H9 (cell line): ENCODE measurements at regions not wholly inside any gene's neighbourhood (a gene's known extent, or its start where the extent isn't known, plus 50 kb on each side); places are given as distances from the start of the nearest gene placed in this dataset.

Experiments used
- DNase-seq: peaks from one replicate; pipeline ENCODE4 v3.0.0-alpha.2; 2017
- H2AFZ ChIP-seq: one replicate; pipeline ENCODE4 v1.6.1; 2013; ENCODE audit warnings: mild to moderate bottlenecking, low read length, control low read depth, moderate library complexity
- H2AK5ac ChIP-seq: 2 replicates; pipeline ENCODE4 v1.6.1; 2013; ENCODE audit warnings: low read length, control low read depth, mixed read lengths; ENCODE audit not compliant: insufficient read length
- H2BK120ac ChIP-seq: one replicate; pipeline ENCODE4 v1.6.1; 2013; ENCODE audit warnings: low read depth, mild to moderate bottlenecking, low read length, control low read depth, inconsistent platforms; ENCODE audit not compliant: poor library complexity, severe bottlenecking
- H2BK12ac ChIP-seq: 2 replicates; pipeline ENCODE4 v1.6.1; 2013; ENCODE audit warnings: low read length, control low read depth, mixed read lengths, low read depth; ENCODE audit not compliant: insufficient read length
- H2BK15ac ChIP-seq: 2 replicates; pipeline ENCODE4 v1.6.1; 2013; ENCODE audit warnings: low read depth, low read length, control low read depth
- H2BK20ac ChIP-seq: one replicate; pipeline ENCODE4 v1.6.1; 2013; ENCODE audit warnings: low read depth, mild to moderate bottlenecking, low read length, control low read depth, inconsistent platforms; ENCODE audit not compliant: poor library complexity, severe bottlenecking
- H2BK5ac ChIP-seq: 2 replicates; pipeline ENCODE4 v1.6.1; 2013; ENCODE audit warnings: low read length, control low read depth, mixed read lengths; ENCODE audit not compliant: insufficient read length
- H3K14ac ChIP-seq: 2 replicates; pipeline ENCODE4 v1.6.1; 2013; ENCODE audit warnings: low read length, control low read depth; ENCODE audit not compliant: insufficient read depth
- H3K18ac ChIP-seq: 2 replicates; pipeline ENCODE4 v1.6.1; 2013; ENCODE audit warnings: low read depth, mild to moderate bottlenecking, mixed read lengths, low read length, control low read depth; ENCODE audit not compliant: insufficient read length
- H3K23ac ChIP-seq: 2 replicates; pipeline ENCODE4 v1.6.1; 2013; ENCODE audit warnings: low read length, control low read depth, mixed read lengths, low read depth; ENCODE audit not compliant: insufficient read length
- H3K23me2 ChIP-seq: 2 replicates; pipeline ENCODE4 v1.6.1; 2013; ENCODE audit warnings: low read depth, mild to moderate bottlenecking, mixed read lengths, low read length, control low read depth; ENCODE audit not compliant: insufficient read length, poor library complexity, severe bottlenecking
- H3K27ac ChIP-seq: 2 replicates; pipeline ENCODE4 v1.5.1; 2013; ENCODE audit warnings: low read length, control low read depth, mixed read lengths, low read depth; ENCODE audit not compliant: insufficient read length
- H3K27me3 ChIP-seq: 2 replicates; pipeline ENCODE4 v1.6.1; 2013; ENCODE audit warnings: low read length, control low read depth, inconsistent platforms; ENCODE audit not compliant: insufficient read depth
- H3K4ac ChIP-seq: 2 replicates; pipeline ENCODE4 v1.6.1; 2013; ENCODE audit warnings: low read depth, mild to moderate bottlenecking, control low read depth, inconsistent platforms, low read length, moderate library complexity
- H3K4me1 ChIP-seq: 2 replicates; pipeline ENCODE4 v1.6.1; 2013; ENCODE audit warnings: low read length, control low read depth, inconsistent platforms; ENCODE audit not compliant: insufficient read depth
- H3K4me2 ChIP-seq: 2 replicates; pipeline ENCODE4 v1.6.1; 2013; ENCODE audit warnings: low read length, control low read depth, mixed read lengths; ENCODE audit not compliant: insufficient read length, insufficient read depth
- H3K56ac ChIP-seq: 2 replicates; pipeline ENCODE4 v1.6.1; 2013; ENCODE audit warnings: low read depth, mild to moderate bottlenecking, mixed read lengths, low read length, control low read depth; ENCODE audit not compliant: insufficient read length
- H3K79me1 ChIP-seq: 2 replicates; pipeline ENCODE4 v1.6.1; 2013; ENCODE audit warnings: low read depth, mild to moderate bottlenecking, moderate library complexity, low read length, control low read depth, inconsistent platforms; ENCODE audit not compliant: insufficient read depth, poor library complexity, severe bottlenecking
- H3K79me2 ChIP-seq: 2 replicates; pipeline ENCODE4 v1.6.1; 2013; ENCODE audit warnings: low read length, control low read depth, inconsistent platforms; ENCODE audit not compliant: insufficient read depth
- H3K9ac ChIP-seq: 2 replicates; pipeline ENCODE4 v1.6.1; 2013; ENCODE audit warnings: low read length, control low read depth, mixed read lengths; ENCODE audit not compliant: insufficient read length; ENCODE audit errors: extremely low read depth
- H3K9me3 ChIP-seq: one replicate; pipeline ENCODE4 v1.6.1; 2013; ENCODE audit warnings: low read depth, low read length, inconsistent platforms; ENCODE audit not compliant: control insufficient read depth
- H3T11ph ChIP-seq: one replicate; pipeline ENCODE4 v1.6.1; 2013; ENCODE audit warnings: mild to moderate bottlenecking, low read length, control low read depth, inconsistent platforms
- H4K20me1 ChIP-seq: one replicate; pipeline ENCODE4 v1.6.1; 2013; ENCODE audit not compliant: control insufficient read depth, insufficient read length, insufficient read depth
- H4K5ac ChIP-seq: 2 replicates; pipeline ENCODE4 v1.6.1; 2013; ENCODE audit warnings: low read depth, mild to moderate bottlenecking, mixed read lengths, low read length, control low read depth; ENCODE audit not compliant: insufficient read length
- H4K8ac ChIP-seq: replicated peaks from 2 replicates; pipeline ENCODE4 v1.6.1; 2013; ENCODE audit warnings: low read length, control low read depth, mixed read lengths, low read depth; ENCODE audit not compliant: insufficient read length
- H4K91ac ChIP-seq: 2 replicates; pipeline ENCODE4 v1.6.1; 2013; ENCODE audit warnings: low read depth, mild to moderate bottlenecking, moderate library complexity, mixed read lengths, low read length, control low read depth; ENCODE audit not compliant: insufficient read length
- H3K27ac Mint-ChIP-seq, 3 experiments: 2 replicates in 2 of 3; 3 replicates in 1 of 3; pipeline ENCODE4 v1.8.0; 2020 to 2021; ENCODE audit warnings: mixed read lengths in 3 of 3, mild to moderate bottlenecking in 1 of 3, moderate library complexity in 1 of 3
- H3K27me3 Mint-ChIP-seq: 2 replicates; pipeline ENCODE4 v1.8.0; 2021; ENCODE audit warnings: low read depth, mild to moderate bottlenecking, moderate library complexity, mixed read lengths
- H3K36me3 Mint-ChIP-seq, 3 experiments: 2 replicates in 2 of 3; 3 replicates in 1 of 3; pipeline ENCODE4 v1.8.0; 2020 to 2021; ENCODE audit warnings: low read depth in 3 of 3, mixed read lengths in 3 of 3; ENCODE audit not compliant: insufficient read depth in 1 of 3
- H3K4me1 Mint-ChIP-seq, 2 experiments: 2 replicates each; pipeline ENCODE4 v1.8.0; 2020; ENCODE audit warnings: mixed read lengths in 2 of 2
- H3K4me3 Mint-ChIP-seq, 2 experiments: 2 replicates in 1 of 2; 3 replicates in 1 of 2; pipeline ENCODE4 v1.8.0; 2020 to 2021; ENCODE audit warnings: mild to moderate bottlenecking in 2 of 2, mixed read lengths in 2 of 2, moderate library complexity in 1 of 2
- H3K9me3 Mint-ChIP-seq, 2 experiments: 2 replicates in 1 of 2; 3 replicates in 1 of 2; pipeline ENCODE4 v1.8.0; 2020; ENCODE audit warnings: mild to moderate bottlenecking in 2 of 2, mixed read lengths in 2 of 2, moderate library complexity in 1 of 2
- CTCF ChIP-seq: fragments of 200-600 bp; sonication (generic); conservative IDR thresholded peaks from 3 replicates; pipeline ENCODE4 v1.8.0; 2021; ENCODE audit warnings: antibody characterized with exemption, mild to moderate bottlenecking
- WGBS: extraction: QIAGEN DNeasy Blood & Tissue Kit; methylation state at CpG from one replicate; pipeline ENCODE4 v1.1.7; 2013; ENCODE audit warnings: missing lambda C conversion rate, low lambda C conversion rate, mixed read lengths; ENCODE audit not compliant: insufficient read length; ENCODE audit errors: extremely low coverage; 5-methylcytosine and 5-hydroxymethylcytosine counted together

GRCh38 chr17:70776441-70776840 lies 607.1 kb downstream of the KCNJ2 start:
- no peaks in the 10 kb centered on the region for H3K23me2 ChIP-seq
- no peak overlapping the region for H3K14ac ChIP-seq
- no peak for DNase-seq
- no peak overlapping the region for H3K18ac ChIP-seq
- H4K5ac ChIP-seq, result no peak overlapping the region
- Mint-ChIP-seq H3K4me3 (no peak overlapping the region), H3K4me1 (0 out of 4 replicates have a peak, but pooled peaks cover 0 to 2% of the 10 kb centered on the region in 2 experiments), H3K36me3 (no peaks in the 10 kb centered on the region), H3K27me3 (no peaks in the 10 kb centered on the region; the same call in 1 of the 2 replicates), H3K27ac (no peak overlapping the region), H3K9me3 (no peaks in the 10 kb centered on the region)
- H3K4me1 ChIP-seq, result no peaks in the 10 kb centered on the region
- H3K79me2 ChIP-seq, result no peaks in the 10 kb centered on the region
- H2BK5ac ChIP-seq, result no peak overlapping the region
- H2BK20ac ChIP-seq, result no peak overlapping the region
- no peak overlapping the region for H3K23ac ChIP-seq
- H2AK5ac ChIP-seq, result no peak overlapping the region
- no peak overlapping the region for H2AFZ ChIP-seq
- H2BK12ac ChIP-seq, result no peak overlapping the region
- TF ChIP-seq CTCF, result no peak
- no CpG with 5 or more reads among the region's 3 CpGs for WGBS
- no peak overlapping the region for H3K4ac ChIP-seq
- H3K79me1 ChIP-seq, result no peaks in the 10 kb centered on the region
- no peaks in the 10 kb centered on the region for H4K20me1 ChIP-seq
- H3T11ph ChIP-seq, result no peak overlapping the region
- H3K27ac ChIP-seq, result no peak overlapping the region
- H4K8ac ChIP-seq, result no peak overlapping the region
- no peak overlapping the region for H3K4me2 ChIP-seq
- no peaks in the 10 kb centered on the region for H3K9me3 ChIP-seq
- no peak overlapping the region for H2BK120ac ChIP-seq
- H4K91ac ChIP-seq, result no peak overlapping the region
- H3K9ac ChIP-seq, result no peak overlapping the region
- no peaks in the 10 kb centered on the region for H3K27me3 ChIP-seq
- H3K56ac ChIP-seq, result no peak overlapping the region
- no peak overlapping the region for H2BK15ac ChIP-seq
